Mucosa of gallbladder (tissue), 1 donor: ENCODE measurements at regions not wholly inside any gene's neighbourhood (a gene's known extent, or its start where the extent isn't known, plus 50 kb on each side); places are given as distances from the start of the nearest gene placed in this dataset.
A peak's percentile ranks its signal among the peaks of the same experiment; 100 is the strongest.

Source experiments
- DNase-seq: peaks from one replicate; pipeline ENCODE4 v3.0.0-alpha.2; 2020; ENCODE audit warnings: low spot score
- donor health status: DM: no; HTN: no; CAD: no.

GRCh38 chr16:66266436-66267291 is 99.8 kb upstream of the CDH5 start:
- DNase-seq: peak; percentile 24

GRCh38 chr16:66265556-66266141 is 100.8 kb upstream of the CDH5 start:
- no peak for DNase-seq

- no peak for DNase-seq
Observed at GRCh38 chr16:66265048-66265415, 101.5 kb upstream of the CDH5 start.

GRCh38 chr16:66264311-66265047 is 102.0 kb upstream of the CDH5 start:
- no peak for DNase-seq

- DNase-seq: no peak
Observed at GRCh38 chr16:66263973-66264310, 102.5 kb upstream of the CDH5 start.

GRCh38 chr16:66263168-66263972 is 103.1 kb upstream of the CDH5 start:
- DNase-seq: no peak

- peak; percentile 37 for DNase-seq
Observed at GRCh38 chr16:66262253-66263167, 104.0 kb upstream of the CDH5 start.

GRCh38 chr16:66261826-66262225 is 104.7 kb upstream of the CDH5 start:
- DNase-seq: no peak

- no peak for DNase-seq
Observed at GRCh38 chr16:66260522-66261254, 105.8 kb upstream of the CDH5 start.

- no peak for DNase-seq
Observed at GRCh38 chr16:66258916-66259845, 107.3 kb upstream of the CDH5 start.

GRCh38 chr16:66256919-66257318 is 109.6 kb upstream of the CDH5 start:
- no peak for DNase-seq

- DNase-seq: no peak
Observed at GRCh38 chr16:66255647-66256046, 110.8 kb upstream of the CDH5 start.

- DNase-seq: no peak
Observed at GRCh38 chr16:66254751-66255150, 111.7 kb upstream of the CDH5 start.

GRCh38 chr16:66254106-66254505 is 112.4 kb upstream of the CDH5 start:
- no peak for DNase-seq

GRCh38 chr16:66251476-66252160 is 114.9 kb upstream of the CDH5 start:
- DNase-seq: no peak

- DNase-seq: peak; percentile 58
Observed at GRCh38 chr16:66250686-66251431, 115.6 kb upstream of the CDH5 start.

GRCh38 chr16:66247516-66248481 is 118.7 kb upstream of the CDH5 start:
- DNase-seq: peak; percentile 37
